GM21360 (cell line): ENCODE measurements at regions not wholly inside any gene's neighbourhood (a gene's known extent, or its start where the extent isn't known, plus 50 kb on each side); places are given as distances from the start of the nearest gene placed in this dataset.
"Not testable (repeated sequence)": the region's sequence is repeated elsewhere in the genome, so short reads cannot be mapped to it uniquely, and the experiment has no call there.

ENCODE experiments used
- ATAC-seq: cut with Tn5 transposase; IDR thresholded peaks from one replicate; pipeline ENCODE4 v1.9.1; 2021; ENCODE audit warnings: mild to moderate bottlenecking, moderate library complexity; ENCODE audit not compliant: unreplicated experiment

DNA sequence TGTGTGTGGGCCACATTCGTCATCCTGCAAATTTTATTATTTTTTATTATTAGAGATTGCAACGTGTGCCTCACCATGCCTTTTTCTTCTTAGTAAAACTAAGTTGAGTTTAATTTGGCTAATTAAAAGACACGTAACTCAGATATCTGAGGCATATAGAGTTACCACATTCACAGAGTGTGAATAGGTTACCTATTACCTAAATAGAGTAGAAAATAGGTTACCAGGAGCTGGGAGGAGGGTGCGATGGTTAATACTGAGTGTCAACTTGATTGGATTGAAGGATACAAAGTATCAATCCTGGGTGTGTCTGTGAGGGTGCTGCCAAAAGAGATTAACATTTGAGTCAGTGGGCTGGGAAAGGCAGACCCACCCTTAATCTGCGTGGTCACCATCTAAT is 116.3 kb upstream of the CARD11 start:
- not testable (repeated sequence) for ATAC-seq

DNA sequence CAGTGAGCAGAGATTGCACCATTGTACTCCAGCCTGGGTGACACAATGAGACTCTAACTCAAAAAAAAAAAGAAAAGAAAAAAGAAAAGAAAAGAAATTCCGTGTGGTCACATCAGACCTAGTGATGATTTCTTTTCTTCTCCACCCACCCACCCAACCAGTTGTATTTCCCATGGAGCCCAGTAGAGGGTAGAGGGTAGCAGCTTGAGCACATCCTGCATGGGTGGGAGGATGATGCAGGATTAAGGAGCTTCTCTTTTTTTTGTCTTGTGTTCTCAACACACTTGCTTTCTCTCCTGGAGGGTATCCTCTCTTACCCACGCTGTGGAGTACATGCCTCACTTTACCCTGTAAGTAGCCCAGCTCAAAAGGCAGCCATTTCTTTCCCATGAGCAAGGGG is 118.6 kb upstream of the CARD11 start:
- no peak for ATAC-seq

DNA sequence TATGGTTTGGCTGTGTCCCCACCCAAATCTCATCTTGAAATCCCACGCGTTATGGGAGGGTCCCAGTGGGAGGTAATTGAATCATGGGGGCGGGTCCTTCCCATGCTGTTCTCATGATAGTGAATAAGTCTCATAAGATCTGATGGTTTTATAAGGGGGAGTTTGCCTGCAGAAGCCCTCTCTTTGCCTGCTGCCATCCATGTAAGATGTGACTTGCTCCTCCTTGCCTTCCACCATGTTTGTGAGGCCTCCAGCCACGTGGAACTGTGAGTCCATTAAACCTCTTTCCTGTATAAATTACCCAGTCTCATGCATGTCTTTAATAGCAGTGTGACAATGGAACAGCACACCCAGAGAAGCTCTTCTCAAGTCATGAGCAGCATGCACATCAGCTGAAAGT is 119.1 kb upstream of the CARD11 start:
- ATAC-seq = not testable (repeated sequence)

DNA sequence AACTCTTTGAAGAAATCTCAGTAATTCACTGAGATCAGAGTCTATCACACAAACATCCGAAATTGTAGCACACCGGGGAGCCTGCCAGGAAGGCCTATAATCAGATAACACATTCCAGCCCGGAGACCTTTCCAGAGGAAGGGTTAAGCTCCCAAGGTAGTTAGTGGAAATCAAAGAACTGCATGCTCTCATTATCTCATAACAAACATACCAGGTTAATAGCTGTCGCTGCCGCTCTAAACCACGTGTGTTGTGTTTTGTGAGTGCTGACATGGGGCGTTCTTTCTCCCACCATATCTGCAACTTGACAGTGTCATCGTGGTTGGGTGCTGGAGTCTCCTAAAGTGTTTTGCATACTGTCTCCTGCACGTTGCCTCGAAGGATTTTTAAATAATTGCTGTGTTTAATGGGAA is 120.7 kb upstream of the CARD11 start:
- ATAC-seq = no peak

DNA sequence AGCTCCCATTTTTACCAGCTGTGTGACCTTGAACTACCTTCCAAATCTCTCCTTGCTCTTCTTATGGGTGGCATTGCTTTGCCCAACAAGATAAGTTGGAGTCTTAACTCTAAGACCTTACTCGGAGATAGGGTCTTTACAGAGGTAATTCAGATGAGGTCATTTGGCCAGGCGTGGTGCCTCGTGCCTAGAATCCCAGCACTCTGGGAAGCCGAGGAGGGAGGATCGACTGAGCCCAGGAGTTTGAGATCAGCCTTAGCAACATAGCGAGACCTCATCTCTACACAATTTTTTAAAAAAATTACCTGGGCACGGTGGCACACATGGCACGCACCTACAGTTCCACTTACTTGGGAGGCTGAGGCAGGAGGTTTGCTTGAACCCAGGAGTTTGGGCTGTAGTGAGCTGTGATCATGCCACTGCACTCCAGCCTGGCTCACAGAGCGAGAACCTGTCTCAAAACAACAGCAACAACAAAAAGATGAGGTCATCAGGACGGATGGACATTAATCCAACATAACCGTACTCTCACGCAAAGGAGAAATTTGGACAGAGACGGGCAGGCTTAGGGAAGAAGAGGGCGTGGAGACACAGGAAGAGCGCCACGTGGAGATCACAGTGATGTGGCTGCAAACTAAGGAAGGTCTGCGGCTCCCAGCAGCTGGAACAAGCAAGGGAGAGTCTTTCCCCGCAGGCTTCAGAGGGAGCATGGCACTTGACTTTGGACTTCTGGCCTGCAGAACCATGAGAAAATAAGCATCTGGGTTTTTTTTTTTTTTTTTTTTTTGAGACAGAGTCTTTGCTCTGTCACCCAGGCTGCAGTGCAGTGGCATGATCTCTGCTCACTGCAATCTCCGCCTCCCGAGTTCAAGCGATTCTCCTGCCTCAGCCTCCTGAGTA is 122.3 kb upstream of the CARD11 start:
- ATAC-seq = no peak

DNA sequence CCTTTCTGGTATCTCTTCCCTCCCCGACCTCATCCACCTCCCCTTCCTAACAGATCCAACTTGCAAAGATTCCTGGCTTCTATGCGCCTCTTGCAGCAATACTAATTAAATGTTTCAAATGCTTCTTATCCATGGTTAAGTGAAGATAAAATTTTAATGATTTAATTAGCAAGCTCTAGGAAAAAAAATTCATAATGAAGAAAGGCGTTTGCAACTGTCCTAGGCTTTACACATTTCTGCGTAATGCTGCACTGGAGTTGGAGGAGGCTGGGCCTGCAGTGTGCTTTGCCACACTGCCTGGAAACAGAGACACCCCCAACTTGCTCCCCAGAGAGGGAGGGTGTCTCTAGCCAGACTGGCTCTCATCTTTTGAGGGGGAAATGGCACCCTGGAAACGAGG is 123.9 kb upstream of the CARD11 start:
- no peak for ATAC-seq

DNA sequence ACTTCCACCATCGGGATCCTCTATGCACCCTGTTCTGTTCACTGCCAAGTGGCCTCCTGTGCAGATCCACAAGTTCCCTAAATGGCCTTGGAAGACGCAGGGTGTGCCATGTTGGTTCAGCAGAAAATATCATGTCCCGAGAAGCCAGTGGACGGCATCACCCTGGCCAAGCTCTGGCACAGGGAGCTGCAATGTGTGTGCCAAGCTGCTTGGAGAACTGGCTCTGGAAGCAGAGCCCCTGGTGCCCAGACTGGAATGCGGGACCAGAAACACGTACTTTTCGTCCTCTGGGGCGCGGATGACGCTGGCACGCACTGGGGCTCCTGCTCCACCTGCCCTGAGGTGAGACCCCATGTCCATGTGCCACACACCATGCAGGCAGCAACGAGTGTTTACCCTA is 124.7 kb upstream of the CARD11 start:
- ATAC-seq = no peak

DNA sequence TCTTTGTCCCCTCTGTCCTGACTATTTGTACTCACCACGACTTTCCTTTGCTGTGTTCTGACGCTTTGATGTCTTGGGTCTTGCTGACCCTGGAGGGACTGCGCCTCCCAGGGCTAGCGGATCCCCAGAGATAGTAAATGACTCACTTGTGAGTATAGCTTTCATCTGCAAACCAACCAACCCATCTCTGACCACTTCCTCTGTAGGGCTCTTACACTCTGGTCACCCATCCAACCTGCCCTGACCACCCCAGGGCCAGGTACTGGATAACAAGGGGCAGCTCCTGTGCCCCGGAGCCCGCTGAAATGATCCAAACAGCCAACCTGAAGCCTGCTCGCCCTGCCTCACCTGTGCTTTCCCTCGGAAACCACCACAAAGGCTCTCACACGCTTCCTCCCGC is 125.2 kb upstream of the CARD11 start:
- ATAC-seq = no peak

DNA sequence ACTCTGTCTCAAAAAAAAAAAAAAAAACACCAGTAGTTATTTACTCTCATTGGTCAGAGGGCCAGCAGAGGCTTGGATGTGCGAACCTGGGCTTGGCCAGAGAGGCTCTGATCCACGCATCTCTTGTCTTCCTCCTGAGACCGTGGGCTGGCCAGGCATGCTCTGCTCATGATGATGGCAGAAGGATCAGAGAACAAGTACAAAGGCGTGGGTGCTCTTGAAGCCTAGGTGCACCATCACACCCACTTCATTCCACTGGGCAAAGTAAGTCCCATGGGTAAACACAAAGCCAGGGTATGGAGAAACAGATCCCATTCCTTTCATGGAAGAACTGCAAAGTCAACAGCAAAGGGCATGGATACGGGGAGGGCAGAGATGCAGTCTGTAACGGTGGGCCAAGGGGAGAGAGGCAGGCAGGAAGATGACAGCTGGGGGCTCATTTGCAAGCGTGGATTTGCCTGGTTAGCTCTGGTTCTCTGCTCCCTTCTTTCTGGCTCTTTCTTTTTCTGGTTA is 128.2 kb upstream of the SDK1 start:
- no peak for ATAC-seq

DNA sequence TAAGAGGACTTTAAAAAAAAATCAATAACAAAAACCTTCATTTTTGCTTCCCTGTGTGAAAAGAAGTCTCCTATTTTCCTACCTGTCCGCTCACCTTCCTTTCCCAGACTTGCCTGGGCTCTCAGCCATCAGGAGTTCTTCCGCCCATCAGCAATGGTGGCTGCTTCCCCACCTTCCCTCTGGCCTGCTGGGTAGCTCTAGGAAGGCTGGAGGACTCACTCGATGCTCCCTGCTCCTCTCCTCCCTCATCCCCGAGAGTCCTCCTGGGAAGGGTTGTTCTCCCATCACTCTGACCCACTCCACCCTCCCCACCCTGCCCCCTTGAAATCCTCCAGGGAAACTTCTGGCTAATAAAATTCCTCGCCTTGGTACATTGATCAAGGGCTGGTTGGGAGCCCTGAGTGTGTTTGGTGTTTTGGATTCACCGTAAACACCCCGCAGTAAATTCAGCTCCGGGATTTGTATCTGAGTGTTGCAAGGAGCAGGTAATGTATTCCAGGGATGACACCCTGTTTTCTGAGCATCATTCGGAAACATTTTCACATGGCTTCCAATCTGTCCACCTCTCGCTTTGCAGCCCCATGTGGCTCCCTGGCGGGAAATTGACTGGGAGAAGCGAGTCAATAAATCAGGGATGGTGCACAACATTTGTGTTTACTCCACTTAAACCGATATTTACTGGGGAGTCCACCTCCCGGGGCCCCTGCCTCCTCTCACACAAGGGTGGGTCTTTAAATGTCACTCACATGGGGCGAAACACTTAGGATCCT is 126.4 kb upstream of the SDK1 start:
- ATAC-seq = no peak

DNA sequence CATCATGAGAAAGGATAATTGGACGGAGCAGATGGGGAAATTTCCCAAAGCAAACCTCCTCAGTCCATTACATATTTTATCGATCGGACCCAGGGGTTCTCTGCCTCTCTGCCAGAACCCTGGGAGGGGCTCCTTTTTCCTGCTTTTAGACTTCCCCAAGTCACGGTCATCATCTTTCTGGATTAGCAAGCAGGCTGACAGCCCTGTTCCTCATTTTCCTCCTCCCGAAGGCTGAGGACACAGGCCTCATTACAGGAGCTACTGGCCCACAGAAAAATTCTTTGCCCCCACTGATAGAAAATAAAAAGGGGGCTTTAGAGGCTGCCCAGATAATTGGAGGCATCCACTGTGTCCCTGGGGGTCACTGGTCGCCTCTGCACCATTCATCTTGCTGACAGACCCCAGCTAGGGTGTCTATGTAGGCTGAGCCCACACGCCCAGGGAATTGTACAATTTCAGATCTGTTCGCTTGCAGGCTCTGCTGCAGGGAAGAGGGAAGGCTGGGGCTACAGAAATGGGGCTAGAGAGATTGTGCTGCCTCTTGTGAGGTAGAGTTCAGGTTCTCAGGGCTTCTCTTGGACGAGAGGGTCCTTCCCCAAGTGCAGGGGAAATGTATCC is 125.7 kb upstream of the SDK1 start:
- ATAC-seq = no peak

DNA sequence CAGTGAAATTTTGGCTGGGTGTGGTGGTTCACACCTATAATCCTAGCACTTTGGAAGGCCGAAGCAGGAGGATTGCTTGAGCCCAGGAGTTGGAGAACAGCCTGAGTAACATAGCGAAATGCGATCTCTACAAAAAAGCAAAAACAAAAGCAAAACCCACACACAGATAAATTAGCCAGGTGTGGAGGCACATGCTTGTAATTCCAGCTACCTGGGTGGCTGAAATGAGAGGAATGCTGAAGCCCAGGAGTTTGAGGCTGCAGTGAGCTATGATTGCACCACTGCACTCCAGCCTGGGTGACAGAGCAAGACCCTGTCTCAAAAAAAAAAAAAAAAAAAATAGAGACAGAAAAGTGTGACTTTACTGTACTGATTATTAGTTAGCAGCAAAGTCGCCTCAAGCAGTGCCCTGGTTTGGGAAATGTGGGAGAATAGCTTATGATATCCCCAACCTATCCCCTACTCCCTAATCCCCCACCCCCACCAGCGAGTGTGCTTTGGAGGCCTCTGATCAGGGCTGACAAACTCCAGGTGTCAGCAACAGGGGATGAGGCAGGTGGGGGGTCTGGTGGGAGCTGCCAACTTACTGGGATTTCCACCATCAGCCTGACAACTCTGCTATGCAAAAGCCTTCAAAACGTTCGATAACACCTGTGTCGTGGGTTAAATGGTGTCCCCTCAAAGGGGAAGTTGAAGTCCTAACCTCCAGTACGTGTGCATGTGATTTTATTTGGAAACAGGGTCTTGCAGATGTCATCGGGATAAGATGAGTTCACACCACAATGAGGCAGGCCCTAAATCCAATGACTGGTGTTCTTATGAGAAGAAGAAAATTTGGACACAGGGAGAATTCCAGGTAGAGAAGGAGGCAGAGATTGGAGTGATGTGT is 124.7 kb upstream of the SDK1 start:
- no peak for ATAC-seq

DNA sequence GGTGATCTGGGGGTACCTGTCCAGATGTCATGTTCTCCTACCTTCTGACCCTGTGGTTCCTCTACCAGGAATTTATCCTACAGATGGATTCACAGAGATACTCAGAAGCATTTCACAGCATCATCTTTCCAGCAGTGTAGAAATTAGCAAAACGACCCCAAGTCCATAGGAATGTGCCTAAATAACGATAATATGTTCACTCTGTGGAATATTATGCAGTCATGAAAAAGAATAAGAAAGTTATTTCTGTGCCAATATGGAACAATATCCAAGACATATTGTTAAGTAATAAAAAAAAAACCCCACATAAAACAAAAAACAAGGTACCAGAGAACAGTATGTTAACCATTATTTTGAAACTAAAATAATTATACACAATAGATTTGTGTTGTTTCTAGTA is 123.8 kb upstream of the SDK1 start:
- no peak for ATAC-seq

DNA sequence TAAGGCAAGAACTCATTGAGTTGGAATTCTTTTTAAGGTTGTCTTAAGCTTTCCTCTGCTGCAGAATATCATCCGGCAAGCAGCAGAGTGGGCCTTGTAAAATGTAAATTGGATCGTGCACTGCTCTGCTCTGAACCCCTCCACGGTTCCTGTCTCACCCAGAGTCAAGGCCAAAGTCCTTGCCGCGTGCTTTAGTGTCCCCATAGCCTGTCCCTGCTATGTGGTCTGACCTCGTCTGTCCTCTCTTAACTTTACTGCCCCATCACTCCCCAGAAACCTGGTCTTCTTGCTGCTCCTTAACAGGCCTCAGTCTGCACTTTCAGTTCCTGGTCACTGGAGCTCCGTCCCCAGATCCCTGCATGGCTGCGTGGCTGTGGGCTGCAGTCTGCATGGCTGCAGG is 121.6 kb upstream of the SDK1 start:
- ATAC-seq = no peak

DNA sequence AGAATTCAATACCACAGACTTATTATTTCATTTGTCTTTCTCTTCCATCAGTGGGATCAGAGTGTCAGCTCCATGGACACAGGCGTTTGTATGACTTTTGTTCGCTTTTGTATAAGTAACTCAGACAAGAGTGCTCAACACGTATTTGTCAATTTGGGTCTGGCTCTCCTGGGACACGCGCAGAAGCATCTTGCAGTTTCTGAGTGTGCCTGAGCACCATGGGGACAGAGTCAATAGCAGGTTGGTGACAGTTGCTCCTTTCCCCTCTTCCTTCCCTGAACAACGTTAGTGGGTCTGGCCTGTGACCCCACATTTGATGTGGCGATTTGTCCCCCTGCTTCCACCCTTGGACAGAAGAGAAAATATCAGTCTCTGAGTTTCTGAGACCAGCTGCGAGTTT is 120.4 kb upstream of the SDK1 start:
- no peak for ATAC-seq

DNA sequence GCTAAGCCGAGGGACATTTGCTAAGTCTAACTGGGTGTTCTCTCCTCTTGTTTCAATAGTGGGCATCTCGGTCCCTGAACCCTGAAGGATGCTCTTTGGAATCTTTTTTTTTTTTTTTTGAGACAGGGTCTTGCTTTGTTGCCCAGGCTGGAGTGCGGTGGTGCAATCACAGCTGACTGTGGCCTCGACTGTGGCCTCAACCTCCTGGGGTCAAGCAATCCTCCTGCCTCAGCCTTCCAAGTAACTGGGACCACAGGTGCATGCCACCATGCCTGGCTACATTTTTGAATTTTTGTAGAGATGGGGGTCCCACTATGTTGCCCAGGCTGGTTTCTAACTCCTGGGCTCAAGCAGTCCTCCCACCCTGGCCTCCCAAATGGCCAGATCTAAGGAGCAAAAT is 119.0 kb upstream of the SDK1 start:
- not testable (repeated sequence) for ATAC-seq

DNA sequence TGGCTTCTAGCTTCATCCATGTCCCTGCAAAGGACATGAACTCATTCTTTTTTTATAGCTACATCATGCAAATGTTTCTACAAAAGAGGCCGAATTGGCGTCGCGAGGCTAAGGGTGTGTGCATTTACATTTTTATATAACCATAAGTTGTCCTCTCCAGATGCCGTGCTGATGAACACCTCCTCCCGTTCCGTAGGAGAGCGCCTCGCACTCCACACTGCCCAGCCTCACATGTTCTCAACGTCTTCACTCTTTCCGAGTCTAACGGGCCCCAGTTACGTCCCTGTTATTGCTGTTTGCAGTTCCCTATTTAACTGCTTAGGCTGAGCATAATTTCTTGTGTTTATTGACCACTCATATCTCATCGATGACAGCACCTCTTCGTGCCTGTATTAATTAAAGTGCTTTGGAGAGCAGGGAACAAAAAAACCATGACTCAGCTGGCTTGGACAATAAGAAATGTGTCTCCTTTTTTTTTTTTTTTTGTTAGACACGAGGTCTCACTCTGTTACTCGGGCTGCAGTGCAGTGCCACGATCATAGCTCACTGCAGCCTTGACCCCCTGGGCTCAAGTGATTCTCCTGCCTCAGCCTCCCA is 113.5 kb upstream of the SDK1 start:
- ATAC-seq = no peak

DNA sequence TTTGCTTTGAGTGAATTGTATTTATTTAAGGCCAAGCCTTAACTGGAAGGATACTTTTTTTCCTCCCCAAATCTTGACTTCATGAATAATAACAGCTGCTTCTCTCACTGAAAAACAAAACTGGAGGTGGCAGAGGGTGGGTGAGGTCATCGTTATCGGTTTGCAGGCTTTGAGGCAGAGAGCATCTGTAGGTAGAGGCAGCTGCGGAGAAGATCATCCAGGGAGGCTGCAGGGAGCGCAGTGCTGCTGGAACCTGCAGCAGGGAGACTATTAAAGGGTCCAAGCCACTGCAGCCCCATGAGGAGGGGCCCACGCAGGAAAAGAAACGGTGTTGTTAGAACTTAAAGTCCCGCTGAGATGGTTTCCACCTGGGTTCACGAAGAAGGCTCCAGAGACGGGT is 112.1 kb upstream of the SDK1 start:
- ATAC-seq = no peak

DNA sequence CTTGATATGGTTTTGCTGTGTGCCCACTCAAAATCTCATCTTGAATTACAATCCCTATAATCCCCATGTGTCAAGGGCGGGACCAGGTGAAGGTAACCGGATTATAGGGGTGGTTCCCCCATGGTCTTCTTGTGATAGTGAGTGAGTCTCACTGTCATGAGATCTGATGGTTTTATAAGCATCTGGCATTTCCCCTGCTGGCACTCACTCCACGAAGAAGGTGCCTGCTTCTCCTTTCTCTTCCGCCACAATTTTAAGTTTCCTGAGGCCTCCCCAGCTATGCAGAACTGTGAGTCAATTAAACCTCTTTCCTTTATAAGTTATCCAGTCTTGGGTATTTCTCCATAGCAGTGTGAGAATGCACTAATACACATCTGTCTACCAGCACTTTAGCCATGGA is 109.5 kb upstream of the SDK1 start:
- no peak for ATAC-seq

DNA sequence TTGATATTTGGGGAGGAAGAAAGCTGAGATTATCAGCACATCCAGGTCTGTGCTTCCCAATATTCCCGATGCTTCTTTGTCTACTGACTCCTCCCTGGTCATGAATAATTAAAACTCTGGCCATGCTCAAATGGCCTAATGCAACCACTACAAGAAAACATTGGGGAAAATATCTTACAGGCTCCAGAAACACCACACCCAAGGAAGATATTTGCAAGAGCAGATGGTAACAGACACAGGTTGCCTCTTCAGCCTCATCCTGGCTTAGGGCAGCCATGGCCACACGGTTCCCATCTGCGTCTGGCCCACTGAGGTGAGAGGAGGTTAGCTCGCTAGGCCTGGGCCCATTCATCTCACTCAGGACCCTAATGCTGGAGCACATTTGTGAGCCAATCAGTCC is 108.4 kb upstream of the SDK1 start:
- no peak for ATAC-seq
